Ecto neural progenitor cell (in vitro differentiated cells): ENCODE measurements at regions not wholly inside any gene's neighbourhood (a gene's known extent, or its start where the extent isn't known, plus 50 kb on each side); places are given as distances from the start of the nearest gene placed in this dataset.

ENCODE experiments used
- DNase-seq: peaks from one replicate; pipeline ENCODE4 v3.0.0-alpha.2; 2018; ENCODE audit warnings: low spot score

GRCh38 chr13:79663977-79664636 is 183.2 kb downstream of the NDFIP2 start:
- no peak for DNase-seq

- DNase-seq = no peak
These were observed 182.5 kb downstream of the NDFIP2 start for GRCh38 chr13:79663435-79663834.

- no peak for DNase-seq
These were observed 181.9 kb downstream of the NDFIP2 start for GRCh38 chr13:79662882-79663281.

GRCh38 chr13:79660361-79660760 is 179.4 kb downstream of the NDFIP2 start:
- DNase-seq = no peak

- DNase-seq = peak; percentile 55
These were observed 178.2 kb downstream of the NDFIP2 start for GRCh38 chr13:79659121-79659521.

- no peak for DNase-seq
These were observed 177.5 kb downstream of the NDFIP2 start for GRCh38 chr13:79658333-79658975.

GRCh38 chr13:79655509-79655908 is 174.6 kb downstream of the NDFIP2 start:
- no peak for DNase-seq

GRCh38 chr13:79654520-79654919 is 173.6 kb downstream of the NDFIP2 start:
- no peak for DNase-seq

GRCh38 chr13:79650688-79651087 is 169.7 kb downstream of the NDFIP2 start:
- DNase-seq = no peak

GRCh38 chr13:79648191-79648590 is 167.2 kb downstream of the NDFIP2 start:
- DNase-seq = no peak

- DNase-seq = no peak
These were observed 166.6 kb downstream of the NDFIP2 start for GRCh38 chr13:79647533-79647932.

GRCh38 chr13:79646880-79647279 is 165.9 kb downstream of the NDFIP2 start:
- no peak for DNase-seq

GRCh38 chr13:79645569-79645968 is 164.6 kb downstream of the NDFIP2 start:
- no peak for DNase-seq

- DNase-seq = no peak
These were observed 161.6 kb downstream of the NDFIP2 start for GRCh38 chr13:79642596-79642995.

GRCh38 chr13:79637133-79637763 is 156.3 kb downstream of the NDFIP2 start:
- no peak for DNase-seq

GRCh38 chr13:79631051-79631659 is 150.2 kb downstream of the NDFIP2 start:
- no peak for DNase-seq

- no peak for DNase-seq
These were observed 147.5 kb downstream of the NDFIP2 start for GRCh38 chr13:79628463-79628862.

- no peak for DNase-seq
These were observed 146.0 kb downstream of the NDFIP2 start for GRCh38 chr13:79626924-79627323.

- DNase-seq = no peak
These were observed 144.6 kb downstream of the NDFIP2 start for GRCh38 chr13:79625517-79625916.

GRCh38 chr13:79621902-79622301 is 140.9 kb downstream of the NDFIP2 start:
- no peak for DNase-seq

GRCh38 chr13:79621449-79621848 is 140.5 kb downstream of the NDFIP2 start:
- DNase-seq = no peak

GRCh38 chr13:79614250-79614918 is 133.4 kb downstream of the NDFIP2 start:
- no peak for DNase-seq
